ENCODE measurements at regions not wholly inside any gene's neighbourhood (a gene's known extent, or its start where the extent isn't known, plus 50 kb on each side); places are given as distances from the start of the nearest gene placed in this dataset.

DNA sequence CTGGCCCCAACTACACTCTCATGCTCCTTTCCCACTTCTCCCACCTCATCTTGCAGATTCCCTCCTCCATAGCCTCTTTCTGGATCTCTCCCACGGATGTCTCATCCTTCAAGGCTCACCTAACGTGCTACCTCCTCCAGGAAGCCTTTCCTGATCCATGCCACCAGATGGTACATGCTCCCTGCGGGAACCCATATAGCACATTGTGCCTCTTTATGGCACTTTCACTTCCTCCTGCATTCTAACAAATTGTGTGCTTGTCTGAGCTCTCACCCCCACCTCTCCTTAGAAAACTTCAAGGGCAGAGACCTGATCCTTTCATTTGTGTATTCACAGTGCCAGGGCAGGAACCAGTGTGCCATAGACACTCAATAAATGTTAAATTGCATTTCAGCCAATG is 63.0 kb downstream of the HES1 start:
- no peak overlapping the region for H3K27ac ChIP-seq
- peaks cover 0 to 5% (median 0%) of the 10 kb centered on the region in 11 experiments; a peak in 2 of 22 replicates for H3K9me3 ChIP-seq (replicated peaks in 1 of 11)
- H3K4me2 ChIP-seq: peak overlapping the region in 1 of 11 experiments; percentile 17; a peak in 2 of 22 replicates
- H3K27me3 ChIP-seq: peaks cover 0 to 8% (median 5%) of the 10 kb centered on the region in 11 experiments; a peak in 6 of 22 replicates
- no peak overlapping the region for H3K9ac ChIP-seq
- TF ChIP-seq Cebpa-rat (IDR thresholded peaks at IDR 0.05): no peak
- no peaks in the 10 kb centered on the region for H4K20me1 ChIP-seq
- H3K36me3 ChIP-seq: no peaks in the 10 kb centered on the region
- peaks cover 6 to 15% (median 9%) of the 10 kb centered on the region in 10 experiments; a peak in 18 of 20 replicates for H3K4me1 ChIP-seq
- H3K4me3 ChIP-seq: no peak overlapping the region

DNA sequence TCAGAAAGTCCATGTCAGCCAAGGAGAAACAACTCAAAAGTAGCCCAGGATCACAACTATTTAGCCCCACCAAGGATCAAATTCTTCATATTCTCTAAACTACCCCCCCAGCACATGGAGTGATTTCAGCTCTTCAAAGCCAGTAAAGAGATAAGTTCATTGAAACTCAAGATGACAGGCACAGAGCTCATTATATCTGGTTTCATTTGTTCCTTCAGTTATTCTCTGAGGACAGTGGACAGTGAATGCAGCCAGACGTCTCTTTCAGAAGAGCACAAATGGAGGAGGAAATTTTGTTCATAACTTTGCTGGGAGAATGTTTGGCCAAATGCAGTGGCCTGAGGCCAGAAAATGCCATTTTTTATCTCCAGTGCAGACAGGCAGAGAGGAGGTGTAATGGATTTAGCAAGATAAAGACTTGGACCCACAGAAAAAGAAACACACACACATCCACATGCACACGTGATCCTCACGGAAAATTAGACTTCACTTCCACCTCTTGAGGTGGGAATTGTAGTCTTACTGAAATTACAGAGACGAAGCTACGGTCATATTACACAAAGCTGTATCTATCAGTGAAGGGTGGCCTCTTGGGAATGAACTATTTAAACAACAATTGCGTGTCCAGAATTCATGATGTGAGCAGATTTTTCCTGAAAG is 64.6 kb downstream of the HES1 start:
- Histone ChIP-seq H3K4me3 (no peak overlapping the region), H3K9ac (no peak overlapping the region), H3K9me3 (replicated peaks in 1 of 11) (peaks cover 0 to 8% (median 0%) of the 10 kb centered on the region in 11 experiments; a peak in 2 of 22 replicates), H3K4me2 (no peak overlapping the region), H3K36me3 (no peaks in the 10 kb centered on the region), H4K20me1 (no peaks in the 10 kb centered on the region), H3K4me1 (peaks cover 0 to 6% (median 0%) of the 10 kb centered on the region in 10 experiments; a peak in 3 of 20 replicates), H3K27ac (no peak overlapping the region), H3K27me3 (peaks cover 0 to 12% (median 5%) of the 10 kb centered on the region in 11 experiments; a peak in 7 of 22 replicates)
- TF ChIP-seq Cebpa-rat (IDR thresholded peaks at IDR 0.05): no peak

DNA sequence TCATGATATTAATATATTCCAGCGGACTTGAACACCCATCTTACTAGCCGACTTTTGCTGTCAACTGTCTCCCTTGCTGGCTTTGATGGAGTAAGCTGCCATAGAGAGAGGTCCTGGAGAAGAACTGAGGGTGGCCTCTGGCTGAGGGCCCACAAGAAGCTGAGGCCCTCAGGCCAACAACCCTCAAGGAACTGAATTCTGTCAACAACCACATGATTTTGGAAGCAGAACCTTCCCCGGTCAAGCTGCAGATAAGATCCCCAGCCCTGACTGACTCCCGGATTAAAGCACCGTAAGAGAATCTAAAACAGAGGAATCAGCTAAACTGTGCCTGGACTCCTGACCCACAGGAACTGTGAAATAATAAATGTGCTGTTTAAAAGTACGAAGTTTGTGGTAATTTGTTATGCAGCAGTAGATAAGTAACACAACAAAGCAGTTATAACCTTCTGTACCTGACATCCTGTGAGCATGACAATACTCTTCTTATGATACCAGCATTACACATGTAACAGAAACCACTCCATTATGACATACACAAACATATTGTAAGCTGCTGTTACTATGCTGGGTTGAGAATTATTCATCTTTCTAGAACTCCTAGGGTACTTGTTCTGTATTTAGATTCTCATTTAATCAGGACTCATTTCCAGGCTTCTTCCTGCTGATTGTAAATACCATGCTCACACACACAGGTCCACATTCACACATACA is 66.2 kb downstream of the HES1 start:
- peaks cover 0 to 8% (median 0%) of the 10 kb centered on the region in 11 experiments; a peak in 2 of 22 replicates for H3K9me3 ChIP-seq (replicated peaks in 1 of 11)
- no peak overlapping the region for H3K9ac ChIP-seq
- H3K27me3 ChIP-seq: peaks cover 0 to 12% (median 5%) of the 10 kb centered on the region in 11 experiments; a peak in 7 of 22 replicates
- H4K20me1 ChIP-seq: no peaks in the 10 kb centered on the region
- H3K4me1 ChIP-seq: peaks cover 0 to 10% (median 0%) of the 10 kb centered on the region in 10 experiments; a peak in 4 of 20 replicates
- H3K4me2 ChIP-seq: no peak overlapping the region
- no peaks in the 10 kb centered on the region for H3K36me3 ChIP-seq
- H3K4me3 ChIP-seq: no peak overlapping the region
- TF ChIP-seq Cebpa-rat (IDR thresholded peaks at IDR 0.05): no peak
- H3K27ac ChIP-seq: no peak overlapping the region

DNA sequence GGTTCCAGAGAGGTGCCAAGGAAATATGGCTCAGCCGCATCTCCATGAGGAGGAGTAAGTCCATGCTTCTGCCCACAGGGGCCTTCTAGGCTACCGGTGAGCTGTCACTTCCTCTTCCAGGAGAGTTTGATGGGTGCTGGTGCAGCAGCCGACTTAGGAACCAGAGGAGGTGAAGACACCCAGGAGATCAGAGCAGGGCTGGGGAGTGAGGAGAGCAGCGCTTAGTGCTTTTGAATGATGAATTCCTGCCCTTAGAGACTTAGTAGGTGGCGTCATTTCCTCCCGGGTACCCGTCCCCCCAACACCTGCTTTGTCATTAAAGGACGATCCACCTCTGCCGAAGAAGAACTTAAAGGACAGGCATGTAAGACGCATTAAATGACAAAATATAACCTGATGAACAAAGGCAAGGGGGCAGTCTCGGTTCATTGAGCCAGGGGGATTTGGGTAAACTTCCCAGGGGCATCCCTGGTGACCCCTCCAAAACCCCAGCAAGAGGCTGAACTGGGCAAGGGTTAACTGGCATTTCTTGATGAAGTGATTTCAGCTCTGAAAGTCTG is 67.6 kb downstream of the HES1 start:
- no peak for TF ChIP-seq Cebpa-rat (IDR thresholded peaks at IDR 0.05)
- Histone ChIP-seq H3K36me3 (no peaks in the 10 kb centered on the region), H3K9ac (no peak overlapping the region), H3K4me2 (no peak overlapping the region), H3K27ac (no peak overlapping the region), H3K4me3 (no peak overlapping the region), H3K9me3 (replicated peaks in 1 of 11) (peaks cover 0 to 8% (median 0%) of the 10 kb centered on the region in 11 experiments; a peak in 2 of 22 replicates), H3K27me3 (peaks cover 0 to 12% (median 5%) of the 10 kb centered on the region in 11 experiments; a peak in 7 of 22 replicates), H3K4me1 (peaks cover 0 to 10% (median 0%) of the 10 kb centered on the region in 10 experiments; a peak in 4 of 20 replicates), H4K20me1 (no peaks in the 10 kb centered on the region)

DNA sequence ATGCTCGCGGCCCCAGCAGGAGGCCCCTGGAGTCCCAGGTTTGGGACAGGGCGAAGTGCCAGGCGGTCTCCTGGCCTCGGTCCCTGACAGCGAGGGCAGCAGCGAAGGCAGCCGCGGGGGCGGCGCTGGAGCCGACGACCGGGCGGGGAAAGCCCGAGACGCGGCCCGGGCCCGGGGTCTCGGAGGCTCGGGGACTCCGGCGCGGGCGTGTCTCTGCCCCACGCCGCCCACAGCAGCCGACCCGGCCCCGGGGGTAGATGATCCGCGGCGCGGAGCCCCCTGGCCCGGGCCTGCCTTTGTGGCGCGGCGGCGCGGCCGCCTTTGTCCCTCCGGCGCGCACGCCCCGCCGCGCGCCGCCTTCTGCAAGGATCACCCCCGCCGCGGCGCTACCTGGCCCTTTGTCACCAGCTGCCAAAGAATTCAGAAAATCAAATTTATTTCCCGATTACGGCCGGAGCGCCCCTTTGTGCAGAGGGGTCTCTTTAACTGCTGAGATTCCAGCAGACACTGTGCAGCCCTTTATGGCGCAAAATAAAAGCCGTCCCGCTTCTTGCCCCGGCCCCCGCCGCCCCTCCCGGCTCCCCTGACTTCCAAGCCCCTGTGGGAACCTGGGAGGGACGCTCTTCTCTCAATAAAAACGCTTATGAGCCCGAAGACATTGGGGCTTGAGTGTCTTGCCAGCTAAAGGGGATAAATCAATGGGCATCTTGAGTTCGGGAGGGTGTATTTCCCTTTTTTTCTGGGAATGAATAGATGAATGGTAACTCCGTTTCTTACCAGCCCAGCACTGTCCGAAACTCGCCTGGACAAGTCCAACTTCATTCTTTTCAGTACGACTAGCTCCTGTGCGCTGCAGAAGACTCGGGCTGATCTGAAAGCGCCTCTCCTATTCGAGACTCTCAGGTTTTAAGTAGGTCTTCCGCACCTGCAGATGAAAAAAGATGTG is 68.4 kb downstream of the HES1 start:
- no peak for TF ChIP-seq Cebpa-rat (IDR thresholded peaks at IDR 0.05)
- Histone ChIP-seq H3K4me3 (no peak overlapping the region), H3K9ac (no peak overlapping the region), H3K4me1 (peaks cover 0 to 4% (median 0%) of the 10 kb centered on the region in 10 experiments; a peak in 3 of 20 replicates), H3K9me3 (replicated peaks in 1 of 11) (peaks cover 0 to 8% (median 0%) of the 10 kb centered on the region in 11 experiments; a peak in 2 of 22 replicates), H3K27ac (no peak overlapping the region), H3K27me3 (peaks cover 0 to 12% (median 5%) of the 10 kb centered on the region in 11 experiments; a peak in 7 of 22 replicates), H4K20me1 (no peaks in the 10 kb centered on the region), H3K36me3 (no peaks in the 10 kb centered on the region), H3K4me2 (no peak overlapping the region)

DNA sequence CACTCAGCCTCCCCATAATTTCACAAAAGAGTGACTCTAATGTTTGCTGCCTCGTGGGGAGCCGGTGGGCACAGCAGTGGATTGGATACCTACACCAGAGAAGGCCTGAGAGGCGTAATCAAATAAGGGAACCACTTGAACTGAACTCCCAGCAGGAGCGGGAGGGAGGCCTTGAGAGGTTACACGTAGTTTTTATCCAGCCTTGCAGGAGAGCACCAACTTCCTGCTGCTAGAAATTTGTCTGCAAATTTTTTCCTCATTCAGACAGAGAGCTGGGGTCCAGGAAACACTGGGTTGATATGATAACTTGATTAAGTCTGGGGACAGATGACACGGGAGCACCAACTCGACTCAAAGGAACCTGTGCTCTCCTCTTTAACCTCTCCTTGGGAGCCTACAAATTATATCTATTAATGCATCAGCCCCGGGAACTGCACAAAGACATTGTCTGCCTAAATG is 69.8 kb downstream of the HES1 start:
- Histone ChIP-seq H3K9ac (no peak overlapping the region), H3K27ac (no peak overlapping the region), H3K4me3 (no peak overlapping the region), H3K4me1 (peaks cover 0 to 4% (median 0%) of the 10 kb centered on the region in 10 experiments; a peak in 2 of 20 replicates), H3K4me2 (peak overlapping the region in 3 of 11 experiments; percentile 24 to 46 (median 37); a peak in 4 of 22 replicates), H3K36me3 (no peaks in the 10 kb centered on the region), H4K20me1 (no peaks in the 10 kb centered on the region), H3K27me3 (peaks cover 0 to 12% (median 0%) of the 10 kb centered on the region in 11 experiments; a peak in 5 of 22 replicates), H3K9me3 (replicated peaks in 1 of 11) (peaks cover 0 to 8% (median 0%) of the 10 kb centered on the region in 11 experiments; a peak in 2 of 22 replicates)
- no peak for TF ChIP-seq Cebpa-rat (IDR thresholded peaks at IDR 0.05)

DNA sequence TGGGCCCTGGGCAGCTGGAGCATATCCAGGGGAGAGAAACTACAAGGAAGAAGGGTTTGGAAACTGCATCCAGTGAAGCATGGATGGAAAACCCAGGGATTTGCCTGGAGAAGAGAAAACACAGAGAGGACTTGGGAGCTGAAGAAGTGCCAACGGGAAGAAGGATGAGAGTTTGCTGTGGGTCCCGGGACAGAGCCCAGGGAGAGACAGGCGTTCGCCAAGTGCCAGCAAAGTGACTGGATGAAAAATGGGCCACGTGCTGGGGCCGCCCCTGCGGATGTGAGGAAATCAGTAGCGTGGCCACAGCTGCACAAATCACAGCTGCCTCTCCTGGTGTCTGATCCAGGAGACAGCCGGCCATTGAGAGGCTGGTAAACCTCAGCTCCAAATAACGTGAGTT is 70.4 kb downstream of the HES1 start:
- H3K27ac ChIP-seq: no peak overlapping the region
- peaks cover 0 to 12% (median 0%) of the 10 kb centered on the region in 11 experiments; a peak in 5 of 22 replicates for H3K27me3 ChIP-seq
- H3K9ac ChIP-seq: no peak overlapping the region
- TF ChIP-seq Cebpa-rat (IDR thresholded peaks at IDR 0.05): no peak
- H3K9me3 ChIP-seq (replicated peaks in 1 of 11): peaks cover 0 to 8% (median 0%) of the 10 kb centered on the region in 11 experiments; a peak in 2 of 22 replicates
- H3K4me1 ChIP-seq: peaks cover 0 to 4% (median 0%) of the 10 kb centered on the region in 10 experiments; a peak in 2 of 20 replicates
- no peaks in the 10 kb centered on the region for H4K20me1 ChIP-seq
- H3K4me3 ChIP-seq: no peak overlapping the region
- no peaks in the 10 kb centered on the region for H3K36me3 ChIP-seq
- peak overlapping the region in 6 of 11 experiments; percentile 3 to 46 (median 28); a peak in 8 of 22 replicates for H3K4me2 ChIP-seq

DNA sequence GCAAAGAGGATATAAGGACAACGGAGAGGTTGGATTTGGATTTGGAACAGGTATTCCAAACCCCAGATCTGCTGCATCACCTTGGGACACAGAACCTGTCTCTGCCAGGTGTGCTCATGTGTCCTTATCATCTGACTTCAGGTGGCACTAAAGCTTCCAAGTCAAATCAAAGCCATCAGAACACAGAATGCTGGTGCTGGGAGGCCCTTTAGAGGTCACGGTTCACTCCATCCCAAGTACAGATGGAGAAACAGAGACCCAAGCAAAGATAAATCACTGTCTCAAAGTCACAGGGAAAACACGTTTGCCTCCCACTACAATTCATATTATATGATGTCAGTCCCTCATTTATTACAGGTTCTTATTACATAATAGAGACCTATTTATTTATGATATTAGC is 72.8 kb downstream of the HES1 start:
- Histone ChIP-seq H3K27ac (no peak overlapping the region), H3K4me3 (no peak overlapping the region), H3K9ac (no peak overlapping the region), H3K27me3 (peaks cover 0 to 11% (median 0%) of the 10 kb centered on the region in 11 experiments; a peak in 5 of 22 replicates), H3K4me1 (peaks cover 0 to 4% (median 0%) of the 10 kb centered on the region in 10 experiments; a peak in 2 of 20 replicates), H4K20me1 (no peaks in the 10 kb centered on the region), H3K9me3 (replicated peaks in 1 of 11) (peaks cover 0 to 5% (median 0%) of the 10 kb centered on the region in 11 experiments; a peak in 2 of 22 replicates), H3K36me3 (no peaks in the 10 kb centered on the region), H3K4me2 (no peak overlapping the region)
- no peak for TF ChIP-seq Cebpa-rat (IDR thresholded peaks at IDR 0.05)
